ENCODE measurements at regions not wholly inside any gene's neighbourhood (a gene's known extent, or its start where the extent isn't known, plus 50 kb on each side); places are given as distances from the start of the nearest gene placed in this dataset.

DNA sequence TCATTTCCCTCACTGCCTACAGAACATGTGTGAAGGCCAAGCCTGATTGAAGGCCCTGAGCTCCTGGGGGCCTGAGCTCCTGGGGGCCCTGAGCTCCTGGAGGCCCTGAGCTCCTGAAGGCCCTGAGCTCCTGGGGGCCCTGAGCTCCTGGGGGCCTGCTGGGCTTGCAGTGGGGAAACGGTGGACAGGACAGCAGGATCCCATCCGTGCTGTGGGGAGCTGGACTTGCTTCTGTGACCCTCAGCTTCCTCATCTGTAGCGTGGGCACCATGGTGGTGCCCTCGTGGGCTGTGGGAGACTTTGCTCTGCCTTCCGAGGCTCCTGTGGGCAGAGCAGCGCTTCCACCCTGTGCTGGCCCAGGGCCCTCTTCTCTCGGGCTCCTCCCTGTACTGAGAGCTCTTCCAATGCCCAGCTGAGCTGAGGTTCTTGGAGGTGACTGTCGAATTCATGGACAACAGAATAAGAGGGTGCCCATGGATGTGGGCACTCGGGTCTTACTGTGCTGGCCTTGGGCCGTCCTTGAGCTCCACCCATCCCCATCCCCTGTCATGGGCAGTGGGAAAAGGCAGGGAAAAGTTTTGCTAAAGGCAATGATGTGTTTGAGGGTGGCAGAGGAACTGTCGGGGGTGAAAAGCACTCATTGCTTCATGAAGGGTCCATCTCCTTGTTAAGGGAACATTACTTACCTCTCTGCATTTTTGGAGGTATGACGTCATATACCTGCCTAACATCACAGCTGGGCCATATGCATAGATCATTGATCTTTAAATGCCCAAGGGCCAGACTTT is 786.7 kb downstream of the TBC1D22A start:
- no peak for TF ChIP-seq POU2F2 (IDR thresholded peaks at IDR 0.05; ENCODE audit: low read depth, low read length)
- TF ChIP-seq TAF1 (IDR thresholded peaks at IDR 0.05; ENCODE audit: low read depth, low read length), result no peak
- TF ChIP-seq PAX5 (IDR thresholded peaks at IDR 0.05; ENCODE audit: insufficient read depth, low read length, severe bottlenecking), result no peak
- TF ChIP-seq SPI1 (IDR thresholded peaks at IDR 0.05; ENCODE audit: low read depth, low read length), result no peak
- no peak for TF ChIP-seq POLR2A (IDR thresholded peaks at IDR 0.05; ENCODE audit: low read depth, low read length)
- TF ChIP-seq POLR2AphosphoS5 (IDR thresholded peaks at IDR 0.05; ENCODE audit: low read depth, low read length), result no peak
- FAIRE-seq, result no peak

GRCh38 chr22:47547881-47548650 is 785.6 kb downstream of the TBC1D22A start:
- TF ChIP-seq TAF1 (IDR thresholded peaks at IDR 0.05; ENCODE audit: low read depth, low read length) (no peak), POU2F2 (IDR thresholded peaks at IDR 0.05; ENCODE audit: low read depth, low read length) (no peak), POLR2A (IDR thresholded peaks at IDR 0.05; ENCODE audit: low read depth, low read length) (no peak), PAX5 (IDR thresholded peaks at IDR 0.05; ENCODE audit: insufficient read depth, low read length, severe bottlenecking) (no peak), POLR2AphosphoS5 (IDR thresholded peaks at IDR 0.05; ENCODE audit: low read depth, low read length) (no peak), SPI1 (IDR thresholded peaks at IDR 0.05; ENCODE audit: low read depth, low read length) (no peak)
- DNase-seq (ENCODE audit: insufficient read length, low spot score), result no peak
- FAIRE-seq, result no peak

More for the DNA sequence above, 786.7 kb downstream of the TBC1D22A start:
- no peak for DNase-seq (ENCODE audit: insufficient read length, low spot score)

- TF ChIP-seq TAF1 (IDR thresholded peaks at IDR 0.05; ENCODE audit: low read depth, low read length) (no peak), PAX5 (IDR thresholded peaks at IDR 0.05; ENCODE audit: insufficient read depth, low read length, severe bottlenecking) (no peak), POLR2A (IDR thresholded peaks at IDR 0.05; ENCODE audit: low read depth, low read length) (no peak), SPI1 (IDR thresholded peaks at IDR 0.05; ENCODE audit: low read depth, low read length) (no peak), POLR2AphosphoS5 (IDR thresholded peaks at IDR 0.05; ENCODE audit: low read depth, low read length) (no peak), POU2F2 (IDR thresholded peaks at IDR 0.05; ENCODE audit: low read depth, low read length) (no peak)
- FAIRE-seq, result no peak
- DNase-seq (ENCODE audit: insufficient read length, low spot score), result no peak
These were observed 784.8 kb downstream of the TBC1D22A start for GRCh38 chr22:47547239-47547661.

GRCh38 chr22:47544696-47545095 is 782.2 kb downstream of the TBC1D22A start:
- FAIRE-seq (no peak), DNase-seq (ENCODE audit: insufficient read length, low spot score) (no peak)
- TF ChIP-seq POLR2A (IDR thresholded peaks at IDR 0.05; ENCODE audit: low read depth, low read length) (no peak), SPI1 (IDR thresholded peaks at IDR 0.05; ENCODE audit: low read depth, low read length) (no peak), PAX5 (IDR thresholded peaks at IDR 0.05; ENCODE audit: insufficient read depth, low read length, severe bottlenecking) (no peak), TAF1 (IDR thresholded peaks at IDR 0.05; ENCODE audit: low read depth, low read length) (no peak), POLR2AphosphoS5 (IDR thresholded peaks at IDR 0.05; ENCODE audit: low read depth, low read length) (no peak), POU2F2 (IDR thresholded peaks at IDR 0.05; ENCODE audit: low read depth, low read length) (no peak)

- DNase-seq (ENCODE audit: insufficient read length, low spot score) (no peak), FAIRE-seq (no peak)
- TF ChIP-seq POLR2AphosphoS5 (IDR thresholded peaks at IDR 0.05; ENCODE audit: low read depth, low read length) (no peak), SPI1 (IDR thresholded peaks at IDR 0.05; ENCODE audit: low read depth, low read length) (no peak), POLR2A (IDR thresholded peaks at IDR 0.05; ENCODE audit: low read depth, low read length) (no peak), PAX5 (IDR thresholded peaks at IDR 0.05; ENCODE audit: insufficient read depth, low read length, severe bottlenecking) (no peak), POU2F2 (IDR thresholded peaks at IDR 0.05; ENCODE audit: low read depth, low read length) (no peak), TAF1 (IDR thresholded peaks at IDR 0.05; ENCODE audit: low read depth, low read length) (no peak)
These were observed 781.0 kb downstream of the TBC1D22A start for GRCh38 chr22:47543447-47543846.

DNA sequence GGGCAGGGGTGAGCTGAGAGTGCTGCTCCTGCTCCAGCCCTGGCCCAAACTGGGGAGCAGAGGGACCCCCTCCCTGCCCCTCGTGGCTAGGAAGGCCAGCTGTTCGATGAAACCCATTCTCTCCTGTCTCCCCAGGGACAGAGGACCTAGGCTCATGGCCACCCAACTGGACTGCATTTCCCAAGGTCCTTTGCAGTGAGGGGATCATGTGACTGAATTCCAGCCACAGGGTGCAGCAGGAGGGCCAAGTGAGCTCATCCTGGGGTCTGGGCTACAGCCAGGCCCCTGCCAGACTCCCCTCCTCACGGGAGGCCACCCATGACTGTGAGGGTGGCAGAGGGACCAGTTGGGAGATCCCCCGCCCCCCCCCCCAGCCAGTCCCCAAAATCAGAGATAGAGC is 777.6 kb downstream of the TBC1D22A start:
- DNase-seq (ENCODE audit: insufficient read length, low spot score), result no peak

DNA sequence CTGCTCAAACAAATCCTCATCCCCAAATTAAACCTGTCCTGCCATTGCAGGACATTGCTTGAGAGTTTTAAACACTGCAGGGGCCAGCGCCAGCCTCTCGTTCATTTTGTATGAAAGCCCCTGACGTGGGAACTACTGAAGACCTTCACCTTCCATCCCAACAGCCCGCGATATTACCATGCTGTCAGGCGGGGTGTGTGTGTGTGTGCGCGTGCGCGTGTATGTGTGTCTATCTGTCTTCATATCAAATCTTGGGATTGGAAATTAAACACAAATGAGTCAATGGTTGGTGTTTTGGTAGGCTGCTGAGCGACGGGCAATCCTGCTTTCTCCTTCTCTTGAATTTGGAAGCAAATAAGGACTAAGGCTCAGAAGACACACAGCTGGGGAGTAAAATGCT is 776.9 kb downstream of the TBC1D22A start:
- TF ChIP-seq SPI1 (IDR thresholded peaks at IDR 0.05; ENCODE audit: low read depth, low read length), result no peak
- no peak for TF ChIP-seq POLR2A (IDR thresholded peaks at IDR 0.05; ENCODE audit: low read depth, low read length)
- no peak for TF ChIP-seq TAF1 (IDR thresholded peaks at IDR 0.05; ENCODE audit: low read depth, low read length)
- no peak for TF ChIP-seq PAX5 (IDR thresholded peaks at IDR 0.05; ENCODE audit: insufficient read depth, low read length, severe bottlenecking)
- no peak for TF ChIP-seq POLR2AphosphoS5 (IDR thresholded peaks at IDR 0.05; ENCODE audit: low read depth, low read length)
- no peak for TF ChIP-seq POU2F2 (IDR thresholded peaks at IDR 0.05; ENCODE audit: low read depth, low read length)
- FAIRE-seq, result no peak

More for the DNA sequence above, 777.6 kb downstream of the TBC1D22A start:
- no peak for FAIRE-seq
- TF ChIP-seq POLR2A (IDR thresholded peaks at IDR 0.05; ENCODE audit: low read depth, low read length) (no peak), POU2F2 (IDR thresholded peaks at IDR 0.05; ENCODE audit: low read depth, low read length) (no peak), SPI1 (IDR thresholded peaks at IDR 0.05; ENCODE audit: low read depth, low read length) (no peak), TAF1 (IDR thresholded peaks at IDR 0.05; ENCODE audit: low read depth, low read length) (no peak), PAX5 (IDR thresholded peaks at IDR 0.05; ENCODE audit: insufficient read depth, low read length, severe bottlenecking) (no peak), POLR2AphosphoS5 (IDR thresholded peaks at IDR 0.05; ENCODE audit: low read depth, low read length) (no peak)

GRCh38 chr22:47535681-47536080 is 773.2 kb downstream of the TBC1D22A start:
- DNase-seq (ENCODE audit: insufficient read length, low spot score) (no peak), FAIRE-seq (no peak)
- TF ChIP-seq TAF1 (IDR thresholded peaks at IDR 0.05; ENCODE audit: low read depth, low read length) (no peak), PAX5 (IDR thresholded peaks at IDR 0.05; ENCODE audit: insufficient read depth, low read length, severe bottlenecking) (no peak)

More for the DNA sequence above, 776.9 kb downstream of the TBC1D22A start:
- DNase-seq (ENCODE audit: insufficient read length, low spot score), result no peak

DNA sequence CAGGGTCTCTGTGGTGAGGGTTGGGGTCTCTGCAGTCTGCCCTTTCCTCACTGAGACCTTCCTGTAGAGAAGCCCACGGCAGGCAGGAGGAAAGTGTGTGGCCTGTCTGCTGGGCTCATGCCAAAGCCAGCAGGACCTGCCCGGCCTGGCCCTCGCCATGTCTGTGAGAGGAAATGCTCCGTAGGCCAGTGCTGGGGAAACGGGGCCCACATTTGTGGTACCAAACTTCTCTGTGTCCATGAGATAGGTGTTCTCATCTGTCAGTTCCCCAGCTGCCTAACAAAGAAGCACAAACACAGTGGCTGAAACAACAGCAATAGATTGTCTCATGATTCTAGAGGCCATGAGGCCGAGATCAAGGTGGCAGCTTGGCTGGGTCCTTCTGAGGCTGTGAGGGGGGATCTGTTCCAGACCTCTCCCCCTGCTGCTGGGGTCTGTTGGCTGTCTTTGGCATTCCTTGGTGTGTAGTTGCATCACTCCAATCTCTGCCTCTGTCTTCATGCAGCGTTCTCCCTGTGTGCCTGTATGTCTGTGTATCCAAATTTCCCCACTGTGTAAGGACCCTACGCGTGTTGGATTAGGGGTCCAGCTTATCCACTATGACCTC is 772.5 kb downstream of the TBC1D22A start:
- FAIRE-seq, result no peak
- TF ChIP-seq POLR2AphosphoS5 (IDR thresholded peaks at IDR 0.05; ENCODE audit: low read depth, low read length) (no peak), POLR2A (IDR thresholded peaks at IDR 0.05; ENCODE audit: low read depth, low read length) (no peak), SPI1 (IDR thresholded peaks at IDR 0.05; ENCODE audit: low read depth, low read length) (no peak), PAX5 (IDR thresholded peaks at IDR 0.05; ENCODE audit: insufficient read depth, low read length, severe bottlenecking) (no peak), TAF1 (IDR thresholded peaks at IDR 0.05; ENCODE audit: low read depth, low read length) (no peak), POU2F2 (IDR thresholded peaks at IDR 0.05; ENCODE audit: low read depth, low read length) (no peak)

More for the DNA sequence above, 772.5 kb downstream of the TBC1D22A start:
- DNase-seq (ENCODE audit: insufficient read length, low spot score), result no peak

Data from GM12891 (cell line).